ENCODE measurements at regions not wholly inside any gene's neighbourhood (a gene's known extent, or its start where the extent isn't known, plus 50 kb on each side); places are given as distances from the start of the nearest gene placed in this dataset.
A peak's percentile ranks its signal among the peaks of the same experiment; 100 is the strongest.

GRCh38 chr11:130623670-130624668, 175.5 kb downstream of the ADAMTS15 start:
- TF ChIP-seq CTCF (IDR thresholded peaks at IDR 0.05; ENCODE audit: borderline replicate concordance): peak; percentile 18
- Histone ChIP-seq H3K9me3 (replicated peaks) (no peaks in the 10 kb centered on the region), H3K27ac (replicated peaks) (peak overlapping the region; percentile 67), H3K4me3 (no peak overlapping the region), H3K36me3 (no peaks in the 10 kb centered on the region), H3K4me1 (peaks cover 18% of the 10 kb centered on the region), H3K27me3 (ENCODE audit: low read depth) (no peaks in the 10 kb centered on the region)
- no peak for DNase-seq
- intact Hi-C loops (cut with micrococcal nuclease): no loop called here

- peaks cover 18% of the 10 kb centered on the region for H3K4me1 ChIP-seq
- no peaks in the 10 kb centered on the region for H3K27me3 ChIP-seq (ENCODE audit: low read depth)
- no peaks in the 10 kb centered on the region for H3K36me3 ChIP-seq
- H3K4me3 ChIP-seq: no peak overlapping the region
- no peak for TF ChIP-seq CTCF (IDR thresholded peaks at IDR 0.05; ENCODE audit: borderline replicate concordance)
- DNase-seq: no peak
- no peak overlapping the region for H3K27ac ChIP-seq (replicated peaks)
- intact Hi-C loops (cut with micrococcal nuclease): no loop called here
- H3K9me3 ChIP-seq (replicated peaks): no peaks in the 10 kb centered on the region
Observed at GRCh38 chr11:130624971-130625544, 176.6 kb downstream of the ADAMTS15 start.

GRCh38 chr11:130625578-130626306, 177.3 kb downstream of the ADAMTS15 start:
- H3K27ac ChIP-seq (replicated peaks): no peak overlapping the region
- peaks cover 18% of the 10 kb centered on the region for H3K4me1 ChIP-seq
- intact Hi-C loops (cut with micrococcal nuclease): no loop called here
- no peaks in the 10 kb centered on the region for H3K9me3 ChIP-seq (replicated peaks)
- no peaks in the 10 kb centered on the region for H3K27me3 ChIP-seq (ENCODE audit: low read depth)
- no peak for TF ChIP-seq CTCF (IDR thresholded peaks at IDR 0.05; ENCODE audit: borderline replicate concordance)
- H3K4me3 ChIP-seq: no peak overlapping the region
- no peak for DNase-seq
- H3K36me3 ChIP-seq: no peaks in the 10 kb centered on the region

- no peak overlapping the region for H3K4me3 ChIP-seq
- no peak overlapping the region for H3K27ac ChIP-seq (replicated peaks)
- TF ChIP-seq CTCF (IDR thresholded peaks at IDR 0.05; ENCODE audit: borderline replicate concordance): no peak
- no peaks in the 10 kb centered on the region for H3K9me3 ChIP-seq (replicated peaks)
- H3K36me3 ChIP-seq: no peaks in the 10 kb centered on the region
- DNase-seq: no peak
- intact Hi-C loops (cut with micrococcal nuclease): no loop called here
- H3K4me1 ChIP-seq: peaks cover 9% of the 10 kb centered on the region
- H3K27me3 ChIP-seq (ENCODE audit: low read depth): no peaks in the 10 kb centered on the region
Observed at GRCh38 chr11:130629039-130629438, 180.6 kb downstream of the ADAMTS15 start.

GRCh38 chr11:130631119-130631518, 182.7 kb downstream of the ADAMTS15 start:
- Histone ChIP-seq H3K4me3 (no peak overlapping the region), H3K27me3 (ENCODE audit: low read depth) (no peaks in the 10 kb centered on the region), H3K4me1 (peaks cover 13% of the 10 kb centered on the region), H3K9me3 (replicated peaks) (no peaks in the 10 kb centered on the region), H3K36me3 (no peaks in the 10 kb centered on the region), H3K27ac (replicated peaks) (no peak overlapping the region)
- TF ChIP-seq CTCF (IDR thresholded peaks at IDR 0.05; ENCODE audit: borderline replicate concordance): no peak
- intact Hi-C loops (cut with micrococcal nuclease): no loop called here
- DNase-seq: no peak
